OCI-LY1 (cell line): ENCODE measurements at regions not wholly inside any gene's neighbourhood (a gene's known extent, or its start where the extent isn't known, plus 50 kb on each side); places are given as distances from the start of the nearest gene placed in this dataset.

ENCODE experiments used
- CTCF ChIP-seq: fragments of 200-600 bp; sonication (generic), shearing (Covaris generic); IDR thresholded peaks from 2 replicates; pipeline ENCODE4 v1.5.1; 2017; ENCODE audit warnings: mild to moderate bottlenecking, antibody characterized with exemption, low read length, moderate library complexity, mixed read lengths
- EZH2 ChIP-seq: fragments of 200-600 bp; sonication (generic), shearing (Covaris generic); IDR thresholded peaks from 2 replicates; pipeline ENCODE4 v1.8.0; 2017; ENCODE audit warnings: borderline replicate concordance, mixed run types, mild to moderate bottlenecking, antibody characterized with exemption, low read length, moderate library complexity, mixed read lengths

GRCh38 chr18:46366751-46367376 lies 262.7 kb downstream of the HAUS1 start:
- TF ChIP-seq CTCF (no peak), EZH2 (no peak)
